ENCODE measurements at regions not wholly inside any gene's neighbourhood (a gene's known extent, or its start where the extent isn't known, plus 50 kb on each side); places are given as distances from the start of the nearest gene placed in this dataset.

DNA sequence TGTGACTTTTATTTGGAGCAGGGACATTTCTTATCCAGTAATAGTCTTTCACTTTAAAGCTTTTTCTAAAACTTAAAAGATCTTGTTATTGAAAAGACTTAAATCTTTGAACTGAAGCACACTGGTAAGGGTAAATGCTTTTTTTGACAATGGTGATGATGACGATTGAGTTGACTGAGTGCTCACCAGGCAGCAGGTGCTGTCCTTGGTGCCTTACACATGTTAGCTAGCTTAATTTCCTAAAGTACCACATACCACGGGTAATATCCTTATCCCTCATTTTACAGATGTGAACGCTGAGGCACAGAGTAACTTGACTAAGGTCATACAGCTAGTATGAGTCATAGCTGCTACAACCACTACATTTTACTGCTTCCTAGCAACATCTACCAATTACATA, 200.0 kb downstream of the XPNPEP1 start:
- ATAC-seq (ENCODE audit: low read depth) (no peak), DNase-seq (no peak)
- Histone ChIP-seq H2AK9ac (replicated peaks; ENCODE audit: low read depth, low read length, poor library complexity) (no peak overlapping the region), H3K27ac (ENCODE audit: insufficient read depth, low read length) (no peak overlapping the region), H3K4me3 (ENCODE audit: insufficient read depth, low read depth, low read length) (no peak overlapping the region), H3K4me1 (ENCODE audit: control insufficient read depth, insufficient read depth, low read length) (no peaks in the 10 kb centered on the region), H2BK20ac (ENCODE audit: low read depth, low read length) (no peak overlapping the region), H3K36me3 (ENCODE audit: control insufficient read depth, insufficient read depth, low read length) (no peaks in the 10 kb centered on the region), H4K91ac (ENCODE audit: insufficient read depth, low read depth, low read length) (no peak overlapping the region), H2AK5ac (ENCODE audit: low read depth, low read length) (no peak overlapping the region), H3K14ac (replicated peaks; ENCODE audit: low read depth, low read length) (no peak overlapping the region), H3K9me3 (ENCODE audit: control insufficient read depth, insufficient read depth, low read length) (peaks cover 4% of the 10 kb centered on the region; the same call in 1 of the 2 replicates), H2BK15ac (ENCODE audit: low read depth, low read length) (no peak overlapping the region), H3K9ac (ENCODE audit: low read depth, low read length) (no peak overlapping the region), H4K5ac (ENCODE audit: low read depth, low read length) (no peak overlapping the region), H3K9me1 (ENCODE audit: insufficient read depth, low read length) (no peaks in the 10 kb centered on the region), H3K23ac (ENCODE audit: low read depth, low read length) (no peak overlapping the region), H4K20me1 (ENCODE audit: insufficient read depth, low read length) (no peaks in the 10 kb centered on the region), H3K18ac (ENCODE audit: low read depth, low read length) (no peak overlapping the region), H3K4me2 (ENCODE audit: low read depth, low read length) (no peak overlapping the region), H3K56ac (ENCODE audit: extremely low read depth, insufficient read depth, low read length) (no peak overlapping the region), H4K8ac (ENCODE audit: low read depth in 2 of 2, low read length in 2 of 2) (no peak overlapping the region), H3K79me1 (ENCODE audit: low read depth in 1 of 2, low read length in 2 of 2) (no peaks in the 10 kb centered on the region), H2AFZ (replicated peaks; ENCODE audit: low read length, poor library complexity) (no peak overlapping the region), H3K4ac (ENCODE audit: low read depth, low read length) (no peak overlapping the region), H2BK5ac (ENCODE audit: low read depth, low read length, poor library complexity, severe bottlenecking) (no peak overlapping the region), H3K27me3 (ENCODE audit: control insufficient read depth, insufficient read depth, low read length) (no peaks in the 10 kb centered on the region), H2BK120ac (ENCODE audit: low read depth, low read length) (no peak overlapping the region)
- no TSS peak for BruUV-seq (replicated peaks)
- POLR2A ChIA-PET (ENCODE audit: unreplicated experiment), result no interaction called here
- in situ Hi-C loops (cut with MboI; ENCODE audit: low sequenced_read_pairs), result no loop called here
- CTCF ChIA-PET, result no interaction called here
- intact Hi-C loops (cut with micrococcal nuclease), result no loop called here
- WGBS, 2 experiments (ENCODE audit: extremely low coverage in 2 of 2, insufficient read length in 1 of 2), result 86% methylated on average over 2 of the region's 3 CpGs; no CpG with 5 or more reads in 1 of the 2 experiments
- dilution Hi-C loops (cut with HindIII; ENCODE audit: low sequenced_read_pairs, unreplicated experiment), result no loop called here
- no peak for TF ChIP-seq SMC3 (IDR thresholded peaks at IDR 0.05; ENCODE audit: low read depth, low read length)
- TF ChIP-seq RFX5 (IDR thresholded peaks at IDR 0.05; ENCODE audit: low read depth, low read length), result no peak
- no peak for TF ChIP-seq NFE2L2 (IDR thresholded peaks at IDR 0.05; ENCODE audit: low read depth, low read length)
- no peak for TF ChIP-seq RCOR1 (IDR thresholded peaks at IDR 0.05; ENCODE audit: insufficient replicate concordance, low read length)
- TF ChIP-seq POLR2A (IDR thresholded peaks at IDR 0.05; ENCODE audit: low read depth, low read length), result no peak
- TF ChIP-seq RAD21 (IDR thresholded peaks at IDR 0.05; ENCODE audit: low read length), result no peak
- TF ChIP-seq MXI1 (IDR thresholded peaks at IDR 0.05; ENCODE audit: borderline replicate concordance, low read depth, low read length), result no peak
- no peak for TF ChIP-seq BHLHE40 (IDR thresholded peaks at IDR 0.05; ENCODE audit: low read depth, low read length)
- TF ChIP-seq FOS (IDR thresholded peaks at IDR 0.05; ENCODE audit: low read depth, low read length), result no peak
- TF ChIP-seq MAZ (IDR thresholded peaks at IDR 0.05; ENCODE audit: borderline replicate concordance, low read depth, low read length), result no peak
- TF ChIP-seq, protein P1, sequence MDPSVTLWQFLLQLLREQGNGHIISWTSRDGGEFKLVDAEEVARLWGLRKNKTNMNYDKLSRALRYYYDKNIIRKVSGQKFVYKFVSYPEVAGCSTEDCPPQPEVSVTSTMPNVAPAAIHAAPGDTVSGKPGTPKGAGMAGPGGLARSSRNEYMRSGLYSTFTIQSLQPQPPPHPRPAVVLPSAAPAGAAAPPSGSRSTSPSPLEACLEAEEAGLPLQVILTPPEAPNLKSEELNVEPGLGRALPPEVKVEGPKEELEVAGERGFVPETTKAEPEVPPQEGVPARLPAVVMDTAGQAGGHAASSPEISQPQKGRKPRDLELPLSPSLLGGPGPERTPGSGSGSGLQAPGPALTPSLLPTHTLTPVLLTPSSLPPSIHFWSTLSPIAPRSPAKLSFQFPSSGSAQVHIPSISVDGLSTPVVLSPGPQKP (IDR thresholded peaks at IDR 0.05; ENCODE audit: borderline replicate concordance, low read depth, low read length), result no peak
- TF ChIP-seq MAFK (IDR thresholded peaks at IDR 0.05; ENCODE audit: low read depth, low read length), result no peak
- no peak for TF ChIP-seq CEBPB (IDR thresholded peaks at IDR 0.05; ENCODE audit: low read depth, low read length)
- TF ChIP-seq, protein P2, sequence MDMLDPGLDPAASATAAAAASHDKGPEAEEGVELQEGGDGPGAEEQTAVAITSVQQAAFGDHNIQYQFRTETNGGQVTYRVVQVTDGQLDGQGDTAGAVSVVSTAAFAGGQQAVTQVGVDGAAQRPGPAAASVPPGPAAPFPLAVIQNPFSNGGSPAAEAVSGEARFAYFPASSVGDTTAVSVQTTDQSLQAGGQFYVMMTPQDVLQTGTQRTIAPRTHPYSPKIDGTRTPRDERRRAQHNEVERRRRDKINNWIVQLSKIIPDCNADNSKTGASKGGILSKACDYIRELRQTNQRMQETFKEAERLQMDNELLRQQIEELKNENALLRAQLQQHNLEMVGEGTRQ (IDR thresholded peaks at IDR 0.05; ENCODE audit: low read depth, low read length), result no peak
- TF ChIP-seq CHD1 (IDR thresholded peaks at IDR 0.05; ENCODE audit: low read depth, low read length), result no peak
- TF ChIP-seq, protein P3, sequence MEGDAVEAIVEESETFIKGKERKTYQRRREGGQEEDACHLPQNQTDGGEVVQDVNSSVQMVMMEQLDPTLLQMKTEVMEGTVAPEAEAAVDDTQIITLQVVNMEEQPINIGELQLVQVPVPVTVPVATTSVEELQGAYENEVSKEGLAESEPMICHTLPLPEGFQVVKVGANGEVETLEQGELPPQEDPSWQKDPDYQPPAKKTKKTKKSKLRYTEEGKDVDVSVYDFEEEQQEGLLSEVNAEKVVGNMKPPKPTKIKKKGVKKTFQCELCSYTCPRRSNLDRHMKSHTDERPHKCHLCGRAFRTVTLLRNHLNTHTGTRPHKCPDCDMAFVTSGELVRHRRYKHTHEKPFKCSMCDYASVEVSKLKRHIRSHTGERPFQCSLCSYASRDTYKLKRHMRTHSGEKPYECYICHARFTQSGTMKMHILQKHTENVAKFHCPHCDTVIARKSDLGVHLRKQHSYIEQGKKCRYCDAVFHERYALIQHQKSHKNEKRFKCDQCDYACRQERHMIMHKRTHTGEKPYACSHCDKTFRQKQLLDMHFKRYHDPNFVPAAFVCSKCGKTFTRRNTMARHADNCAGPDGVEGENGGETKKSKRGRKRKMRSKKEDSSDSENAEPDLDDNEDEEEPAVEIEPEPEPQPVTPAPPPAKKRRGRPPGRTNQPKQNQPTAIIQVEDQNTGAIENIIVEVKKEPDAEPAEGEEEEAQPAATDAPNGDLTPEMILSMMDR (conservative IDR thresholded peaks at IDR 0.05; ENCODE audit: low read depth, low read length), result no peak

Measured in IMR-90 (cell line).